HepG2 (cell line): ENCODE measurements at regions not wholly inside any gene's neighbourhood (a gene's known extent, or its start where the extent isn't known, plus 50 kb on each side); places are given as distances from the start of the nearest gene placed in this dataset.

Experiments used
- GTF2F1 ChIP-seq: fragments of 150-350 bp; IDR thresholded peaks from 2 replicates; pipeline ENCODE4 v1.6.1; 2014; ENCODE audit warnings: low read length
- KDM4B ChIP-seq: sonication (generic); formaldehyde crosslinking; IDR thresholded peaks from 2 replicates; pipeline ENCODE4 v1.4.0; 2020; ENCODE audit warnings: missing genetic modification reagents
- MAFG ChIP-seq: sonication (generic); formaldehyde crosslinking; IDR thresholded peaks from 2 replicates; pipeline ENCODE4 v1.5.1; 2020; ENCODE audit warnings: mild to moderate bottlenecking, missing genetic modification reagents
- NFE2 ChIP-seq: sonication (generic); formaldehyde crosslinking; IDR thresholded peaks from 2 replicates; pipeline ENCODE4 v1.4.0; 2020; ENCODE audit warnings: missing genetic modification reagents
- PHF8 ChIP-seq: sonication (generic); formaldehyde crosslinking; IDR thresholded peaks from 2 replicates; pipeline ENCODE4 v1.5.0; 2020; ENCODE audit warnings: missing genetic modification reagents
- POLR2A ChIP-seq, 2 experiments: IDR thresholded peaks; 2 replicates each; pipeline ENCODE4 v1.6.1; 2011; ENCODE audit warnings: low read depth in 2 of 2, low read length in 2 of 2, mild to moderate bottlenecking in 1 of 2, moderate library complexity in 1 of 2; ENCODE audit not compliant: insufficient read depth in 1 of 2
- POLR2AphosphoS5 ChIP-seq: IDR thresholded peaks from 2 replicates; pipeline ENCODE4 v1.6.1; 2012; ENCODE audit warnings: low read depth, low read length
- RAD21 ChIP-seq: fragments of 450-650 bp; formaldehyde crosslinking; IDR thresholded peaks from 2 replicates; pipeline ENCODE4 v1.5.0; 2020; ENCODE audit warnings: mild to moderate bottlenecking
- SP4 ChIP-seq: sonication (generic); formaldehyde crosslinking; IDR thresholded peaks from 2 replicates; pipeline ENCODE4 v1.8.1; 2023; ENCODE audit warnings: mild to moderate bottlenecking, missing genetic modification reagents
- ZBTB40 ChIP-seq, 2 experiments: fragments of 450-650 bp in 1 of 2; sonication (generic) in 1 of 2; formaldehyde crosslinking in 1 of 2; IDR thresholded peaks; 2 replicates each; pipeline versions ENCODE4 v1.6.1 to v1.8.0; 2016 to 2022; ENCODE audit warnings: antibody characterized with exemption in 1 of 2, mild to moderate bottlenecking in 1 of 2, missing genetic modification reagents in 1 of 2
- ZFP41 ChIP-seq: sonication (generic); formaldehyde crosslinking; IDR thresholded peaks from 2 replicates; pipeline ENCODE4 v1.4.0; 2020; ENCODE audit warnings: mild to moderate bottlenecking, missing genetic modification reagents, borderline replicate concordance
- ZNF124 ChIP-seq: sonication (generic); formaldehyde crosslinking; IDR thresholded peaks from 2 replicates; pipeline ENCODE4 v1.4.0; 2020; ENCODE audit warnings: missing genetic modification reagents
- ZNF280B ChIP-seq: sonication (generic); formaldehyde crosslinking; IDR thresholded peaks from 2 replicates; pipeline ENCODE4 v1.5.0; 2020; ENCODE audit warnings: missing genetic modification reagents, mild to moderate bottlenecking, borderline replicate concordance
- ZNF44 ChIP-seq: sonication (generic); formaldehyde crosslinking; IDR thresholded peaks from 2 replicates; pipeline ENCODE4 v1.5.1; 2020; ENCODE audit warnings: mild to moderate bottlenecking, missing genetic modification reagents

GRCh38 chr13:30829833-30830637 lies 76.0 kb upstream of the MEDAG start:
- TF ChIP-seq GTF2F1: no peak
- no peak for TF ChIP-seq ZNF44 (CRISPR knock-in tag)
- no peak for TF ChIP-seq ZNF124 (CRISPR knock-in tag)
- TF ChIP-seq KDM4B (CRISPR knock-in tag): no peak
- TF ChIP-seq POLR2A (IDR thresholded peaks at IDR 0.05; ENCODE audit: insufficient read depth in 1 of 2, low read depth in 2 of 2, low read length in 2 of 2): no peak
- no peak for TF ChIP-seq ZBTB40 (IDR thresholded peaks at IDR 0.05)
- TF ChIP-seq ZBTB40 (CRISPR knock-in tag; IDR thresholded peaks at IDR 0.05): no peak
- no peak for TF ChIP-seq RAD21
- TF ChIP-seq POLR2AphosphoS5: no peak
- no peak for TF ChIP-seq NFE2 (CRISPR knock-in tag)
- no peak for TF ChIP-seq ZFP41 (CRISPR knock-in tag)
- no peak for TF ChIP-seq MAFG (CRISPR knock-in tag)
- no peak for TF ChIP-seq PHF8 (CRISPR knock-in tag)
- no peak for TF ChIP-seq ZNF280B (CRISPR knock-in tag)
- TF ChIP-seq SP4 (CRISPR knock-in tag): no peak
